SIG-M5 treated with dmso at 0.1 percent for 504 hours (cell line): ENCODE measurements at regions not wholly inside any gene's neighbourhood (a gene's known extent, or its start where the extent isn't known, plus 50 kb on each side); places are given as distances from the start of the nearest gene placed in this dataset.

ENCODE experiments used
- DNase-seq: peaks from one replicate; lab custom pipeline; 2025; ENCODE audit not compliant: unreplicated experiment; lab: John Stamatoyannopoulos, UW

GRCh38 chr22:49021131-49021925 lies 806.3 kb downstream of the BRD1 start:
- no peak for DNase-seq

GRCh38 chr22:49019737-49020713 lies 807.6 kb downstream of the BRD1 start:
- DNase-seq = no peak

GRCh38 chr22:49018601-49019000 lies 809.1 kb downstream of the BRD1 start:
- DNase-seq = no peak

DNA sequence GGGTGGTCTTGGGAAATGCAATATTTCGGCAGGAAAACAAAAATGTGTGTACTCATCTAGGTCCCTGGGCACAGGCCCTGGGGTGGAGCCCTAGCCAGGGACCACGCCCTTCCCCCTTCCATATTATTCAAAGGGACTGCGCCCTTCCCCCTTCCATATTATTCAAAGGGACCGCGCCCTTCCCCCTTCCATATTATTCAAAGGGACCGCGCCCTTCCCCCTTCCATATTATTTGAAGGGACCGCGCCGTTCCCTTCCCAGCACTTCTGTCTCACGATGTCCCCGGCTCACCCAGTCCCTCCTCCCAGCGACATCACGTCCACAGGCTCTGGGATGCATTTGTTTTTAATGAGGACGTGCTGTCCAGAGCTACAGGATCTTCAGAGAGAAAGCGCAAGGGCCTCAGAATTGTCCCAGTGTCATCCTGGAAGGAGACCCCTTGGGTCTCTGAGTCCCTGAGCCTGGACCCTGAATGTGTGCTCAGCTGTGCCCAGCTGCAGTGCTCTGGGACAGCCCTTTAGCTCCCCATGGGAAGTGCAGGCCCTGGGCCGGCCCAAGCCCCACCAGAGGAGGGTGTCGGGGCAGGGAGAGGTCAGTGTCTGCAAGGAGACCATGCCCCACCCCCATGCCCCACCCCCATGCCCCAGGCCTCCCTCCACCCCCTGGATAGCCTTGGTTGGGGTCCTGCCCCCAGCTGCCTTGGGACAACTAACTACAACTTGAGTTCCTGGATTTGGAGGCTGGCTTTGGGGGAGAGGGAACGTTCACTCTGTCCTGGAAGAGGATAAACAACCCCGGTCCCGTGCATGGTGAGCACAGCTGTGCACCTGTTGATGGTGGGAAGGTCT lies 810.0 kb downstream of the BRD1 start:
- DNase-seq = no peak

DNA sequence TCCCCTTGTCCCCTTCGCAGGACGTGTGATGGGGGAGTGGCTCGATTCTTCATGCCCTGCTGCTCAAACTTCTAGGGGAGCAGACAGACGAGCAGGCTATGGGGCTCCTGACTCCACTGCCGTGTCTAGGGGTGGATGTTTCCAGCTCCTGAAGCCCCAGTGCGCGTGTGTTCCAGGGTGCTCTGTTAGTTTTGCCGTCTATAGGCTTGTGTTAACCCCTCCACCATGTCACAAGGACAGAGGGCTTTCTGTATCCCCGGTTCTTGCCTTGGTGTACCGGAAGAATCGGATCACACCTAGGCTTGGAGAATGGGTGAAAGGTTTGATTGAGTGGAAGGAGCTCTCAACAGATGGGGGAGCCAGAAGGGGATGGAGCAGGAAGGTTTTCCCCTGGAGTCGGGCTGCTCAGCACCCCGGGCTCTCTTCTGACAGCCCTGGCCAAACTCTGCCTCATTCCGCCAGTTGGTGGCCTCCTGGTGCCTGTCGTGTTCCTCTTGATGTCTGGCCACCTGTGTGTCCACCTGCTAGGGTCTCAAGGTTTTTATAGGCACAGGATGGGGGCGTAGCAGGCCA lies 810.7 kb downstream of the BRD1 start:
- DNase-seq = no peak

DNA sequence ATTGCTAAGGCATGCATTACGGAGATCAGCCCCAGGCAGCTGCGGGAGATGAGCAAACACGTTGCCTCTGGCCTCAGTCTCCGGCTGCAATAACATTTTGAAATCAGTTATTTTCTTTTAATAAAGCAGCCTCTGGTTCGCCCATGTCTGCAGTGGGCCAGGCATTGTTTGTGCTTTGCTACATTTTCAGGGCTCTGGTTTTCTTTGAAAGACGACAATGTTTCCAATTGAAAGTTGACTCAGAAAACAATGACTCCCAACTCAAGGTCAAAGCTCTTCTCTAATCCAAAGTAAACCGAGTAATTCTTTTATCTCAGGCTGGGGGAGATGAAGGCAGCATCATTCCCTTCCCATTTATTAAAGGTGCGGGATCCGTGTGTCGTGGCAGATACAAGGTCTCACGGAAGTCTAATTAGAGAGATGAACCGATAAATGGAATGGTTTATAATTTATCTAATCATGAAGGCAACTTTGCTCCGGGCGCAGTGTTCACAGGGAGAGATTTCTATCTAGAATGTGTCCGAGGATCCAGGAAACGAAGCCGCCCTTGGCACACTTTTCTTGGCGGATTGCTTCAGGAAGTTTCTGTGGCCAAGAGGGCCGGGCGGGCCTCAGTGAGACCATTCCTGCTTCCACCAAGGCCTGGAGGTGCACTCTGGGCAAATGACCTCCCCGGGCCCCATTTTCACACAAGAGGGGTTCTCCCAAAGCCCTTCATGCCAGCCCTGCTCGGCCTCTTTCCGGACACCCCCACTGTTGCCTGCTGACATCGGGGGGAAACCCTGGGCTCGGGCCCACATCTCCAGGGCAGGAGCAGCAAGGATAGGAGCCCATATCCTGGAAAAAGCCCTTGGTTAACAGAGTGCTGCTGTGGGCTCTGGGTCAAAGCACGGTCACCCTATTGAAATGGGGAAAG lies 811.4 kb downstream of the BRD1 start:
- DNase-seq = no peak

DNA sequence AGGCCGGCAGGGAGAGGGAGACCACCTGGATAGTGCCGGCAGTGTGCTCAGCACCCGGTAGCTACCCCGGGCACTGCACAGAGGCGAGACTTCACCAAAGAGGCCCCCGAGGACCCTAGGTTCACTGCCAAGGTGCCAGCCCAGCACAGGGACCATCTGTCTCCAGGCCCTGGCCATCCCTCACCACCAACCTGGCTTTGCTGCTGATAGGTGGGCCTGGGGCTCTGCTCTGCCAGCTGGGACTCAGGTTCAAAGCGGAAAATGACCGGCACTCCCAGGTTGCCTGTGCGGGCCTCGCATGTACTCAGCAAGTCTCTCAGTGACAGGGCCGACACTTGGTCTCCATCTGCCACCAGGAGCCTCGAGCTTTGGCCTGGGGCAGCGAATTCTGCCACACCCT lies 812.2 kb downstream of the BRD1 start:
- DNase-seq = no peak

DNA sequence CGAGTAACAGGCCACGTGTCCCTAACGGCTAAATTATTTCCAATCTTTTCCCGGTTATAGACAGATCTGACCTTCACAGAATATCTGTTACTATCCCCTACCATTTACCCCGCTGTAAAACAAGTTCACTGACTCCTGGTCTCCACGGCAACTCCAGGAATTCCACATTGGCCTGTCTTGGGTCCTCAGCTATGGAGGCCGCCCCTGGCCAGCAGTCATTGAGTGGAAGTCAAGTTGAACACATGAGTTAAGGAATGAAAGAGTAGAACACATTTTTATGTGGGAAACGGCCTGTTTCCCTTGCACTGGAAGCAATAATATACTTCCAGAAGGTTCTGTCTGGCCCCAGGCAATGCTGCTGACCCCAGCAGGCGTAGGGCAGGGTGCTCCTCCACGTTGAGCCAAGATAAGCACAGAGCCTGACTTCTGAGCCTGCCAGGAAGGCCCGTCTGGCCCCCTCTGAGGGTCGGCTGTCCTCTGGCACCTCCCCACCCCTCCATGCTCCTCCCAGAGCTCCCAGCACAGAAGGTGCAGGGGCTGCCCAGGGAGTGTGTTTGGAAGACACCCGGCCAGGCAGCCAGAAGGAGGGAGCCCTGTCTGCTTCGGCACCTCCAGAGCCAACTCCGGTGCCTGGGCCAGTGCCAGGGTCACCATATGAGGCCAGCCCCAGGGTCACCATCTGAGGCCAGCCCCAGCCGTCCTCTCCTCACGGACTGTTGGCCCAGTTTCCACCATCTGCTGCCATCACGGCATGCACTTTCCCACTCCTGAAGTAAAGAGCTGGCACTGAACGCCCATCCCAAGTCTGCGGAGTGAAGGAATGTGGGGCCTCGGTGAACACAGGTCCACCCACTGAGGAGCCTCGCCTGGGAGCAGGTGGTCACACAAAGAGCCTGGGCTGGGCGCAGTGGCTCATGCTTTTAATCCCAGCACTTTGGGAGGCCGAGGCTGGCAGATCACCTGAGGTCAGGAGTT lies 813.2 kb downstream of the BRD1 start:
- no peak for DNase-seq

- DNase-seq = no peak
Observed at GRCh38 chr22:49013707-49014106, 814.0 kb downstream of the BRD1 start.

- DNase-seq = no peak
Observed at GRCh38 chr22:49012712-49013395, 814.8 kb downstream of the BRD1 start.

DNA sequence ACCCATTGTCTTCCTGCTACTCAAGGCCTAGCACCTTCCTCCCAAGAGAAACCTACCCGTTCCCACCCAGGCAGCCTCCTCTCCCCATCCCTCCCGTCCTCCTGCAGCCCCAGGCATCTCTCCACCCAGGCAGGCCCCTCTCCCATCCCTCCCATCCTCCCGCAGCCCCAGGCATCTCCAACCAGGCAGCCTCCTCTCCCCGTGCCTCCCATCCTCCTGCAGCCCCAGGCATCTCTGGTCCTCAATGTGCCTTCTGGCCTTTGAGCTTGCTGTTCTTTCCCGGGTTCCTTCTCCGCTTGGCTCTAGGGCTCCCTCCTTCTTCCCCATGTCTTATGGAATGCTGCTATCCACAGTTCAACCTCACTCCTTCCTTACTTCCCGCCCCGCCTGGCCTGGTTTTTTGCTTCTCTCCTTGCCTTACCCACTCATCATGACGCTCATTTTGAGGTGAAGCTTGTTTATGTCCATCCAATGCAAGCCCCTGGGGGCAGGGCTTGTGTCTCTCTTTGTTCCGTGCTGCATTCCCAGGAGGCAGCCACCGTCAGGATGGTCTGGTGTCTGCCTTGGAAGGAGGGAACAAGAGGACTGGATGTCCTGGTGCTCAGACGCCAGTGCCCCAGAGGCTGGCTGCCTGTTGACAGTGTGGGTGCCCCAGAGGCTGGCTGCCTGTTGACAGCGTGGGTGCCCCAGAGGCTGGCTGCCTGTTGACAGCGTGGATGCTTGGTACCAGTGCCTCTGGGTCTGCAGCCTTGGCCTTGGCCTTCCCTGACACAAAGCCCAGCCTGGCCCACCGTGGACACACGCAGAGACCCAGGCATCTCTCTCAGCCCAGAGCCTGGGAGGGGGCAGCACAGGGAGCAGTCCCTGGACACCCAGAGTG lies 815.7 kb downstream of the BRD1 start:
- DNase-seq = no peak

DNA sequence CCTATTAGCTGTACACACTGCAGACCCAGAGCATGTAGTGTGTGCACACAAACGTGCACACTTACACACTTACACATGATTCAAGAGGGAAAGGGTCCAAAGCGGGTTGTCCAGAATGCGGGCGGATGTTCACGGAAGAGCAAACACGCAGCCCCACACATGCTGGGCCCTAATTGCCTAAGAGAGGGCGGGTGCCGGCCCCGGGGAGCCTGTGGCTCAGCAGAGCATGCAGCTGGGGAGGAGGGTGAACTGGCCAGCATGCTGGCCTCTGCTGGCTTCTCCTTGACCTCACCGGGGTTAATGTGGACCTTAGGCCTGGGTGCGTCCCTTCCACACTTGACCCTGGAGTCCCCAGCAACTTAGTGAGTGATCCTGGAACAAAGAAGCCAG lies 816.3 kb downstream of the BRD1 start:
- DNase-seq = no peak

DNA sequence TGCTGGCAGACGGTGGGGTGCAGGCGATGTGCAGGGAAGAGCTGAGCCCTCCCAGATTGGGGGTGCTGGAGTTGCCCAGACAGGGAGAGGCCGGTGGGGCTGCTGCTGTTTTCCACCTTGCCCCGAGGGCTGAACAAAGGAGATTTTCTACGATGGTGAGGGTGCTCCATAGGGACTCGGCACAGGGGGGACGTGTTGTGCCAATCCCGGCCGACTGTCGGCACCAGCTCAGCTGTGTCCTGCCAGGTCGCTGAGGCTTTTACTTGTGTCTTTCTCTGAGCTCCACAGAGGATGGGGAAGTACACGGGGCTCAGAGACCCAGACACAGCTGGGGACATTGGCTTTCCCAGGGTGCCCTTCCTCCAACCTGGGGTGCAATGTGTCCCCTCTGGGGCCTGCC lies 816.8 kb downstream of the BRD1 start:
- no peak for DNase-seq

- DNase-seq = no peak
Observed at GRCh38 chr22:49010070-49010863, 817.4 kb downstream of the BRD1 start.

- DNase-seq = no peak
Observed at GRCh38 chr22:49009359-49010063, 818.2 kb downstream of the BRD1 start.
